Activated CD8-positive, alpha-beta T cell treated with anti-CD3 and anti-CD28 coated beads for 36 hours (primary cell): ENCODE measurements at regions not wholly inside any gene's neighbourhood (a gene's known extent, or its start where the extent isn't known, plus 50 kb on each side); places are given as distances from the start of the nearest gene placed in this dataset.

Experiments used
- ATAC-seq: fragments of 200-7000 bp; cut with Tn5 transposase; one replicate; pipeline ENCODE4 v1.10.0; 2021; ENCODE audit warnings: mild to moderate bottlenecking, moderate library complexity
- CTCF ChIA-PET: fragments of 350-600 bp; sonication (Branson Sonifier 250); formaldehyde crosslinking; loops from one replicate; lab custom pipeline; 2021; ENCODE audit warnings: antibody characterized with exemption; lab: Charles Lee
- POLR2A ChIA-PET: fragments of 350-600 bp; sonication (Branson Sonifier 250); formaldehyde crosslinking; loops from one replicate; lab custom pipeline; 2021; ENCODE audit warnings: antibody characterized with exemption; lab: Charles Lee
- DNase-seq: peaks from one replicate; pipeline ENCODE4 v3.0.0-alpha.2; 2020
- H3K27ac Mint-ChIP-seq: one replicate; pipeline ENCODE4 v1.8.0; 2021; ENCODE audit warnings: mild to moderate bottlenecking, mixed read lengths
- H3K27me3 Mint-ChIP-seq: one replicate; pipeline ENCODE4 v1.8.0; 2021; ENCODE audit warnings: mixed read lengths
- H3K36me3 Mint-ChIP-seq: one replicate; pipeline ENCODE4 v1.8.0; 2021; ENCODE audit warnings: low read depth, mixed read lengths
- H3K4me1 Mint-ChIP-seq: one replicate; pipeline ENCODE4 v1.8.0; 2021; ENCODE audit warnings: low read depth, mixed read lengths
- H3K4me3 Mint-ChIP-seq: one replicate; pipeline ENCODE4 v1.8.0; 2021; ENCODE audit warnings: mild to moderate bottlenecking, moderate library complexity, mixed read lengths
- H3K9me3 Mint-ChIP-seq: one replicate; pipeline ENCODE4 v1.8.0; 2021; ENCODE audit warnings: mixed read lengths
- intact Hi-C: fragments of 100-400 bp; cut with micrococcal nuclease; formaldehyde crosslinking; loops from one replicate; pipeline ENCODE4 v1.10.0; 2022
- TF ChIP-seq, protein P1 (sequence below): fragments of 200-600 bp; IDR thresholded peaks from one replicate; pipeline ENCODE4 v1.8.0; 2022; ENCODE audit warnings: antibody characterized with exemption, mild to moderate bottlenecking

DNA sequence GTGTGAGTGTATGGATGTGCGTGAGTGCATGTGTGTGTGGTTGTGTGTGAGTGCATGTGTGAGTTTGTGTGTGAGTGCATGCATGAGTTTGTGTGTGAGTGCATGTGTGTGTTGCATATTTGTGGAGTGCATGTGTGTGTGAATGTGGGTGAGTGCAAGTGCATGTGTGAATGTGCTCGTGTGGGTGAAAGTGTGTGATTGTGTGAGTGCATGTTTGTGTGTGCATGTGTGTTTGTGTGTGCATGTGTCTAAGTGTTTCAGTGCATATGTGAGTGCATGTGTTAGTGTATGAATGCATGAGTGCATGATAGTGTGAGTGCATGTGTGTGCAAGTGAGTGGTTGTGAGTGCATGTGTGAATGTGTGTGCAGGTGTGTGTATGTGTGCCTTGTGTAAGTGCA, 343.4 kb upstream of the SALL3 start:
- Mint-ChIP-seq H3K9me3 (peaks cover 11% of the 10 kb centered on the region), H3K4me1 (peaks cover 10% of the 10 kb centered on the region), H3K27me3 (no peaks in the 10 kb centered on the region), H3K27ac (no peak overlapping the region), H3K4me3 (no peak overlapping the region), H3K36me3 (no peaks in the 10 kb centered on the region)
- ATAC-seq, result no peak
- TF ChIP-seq, protein P1, sequence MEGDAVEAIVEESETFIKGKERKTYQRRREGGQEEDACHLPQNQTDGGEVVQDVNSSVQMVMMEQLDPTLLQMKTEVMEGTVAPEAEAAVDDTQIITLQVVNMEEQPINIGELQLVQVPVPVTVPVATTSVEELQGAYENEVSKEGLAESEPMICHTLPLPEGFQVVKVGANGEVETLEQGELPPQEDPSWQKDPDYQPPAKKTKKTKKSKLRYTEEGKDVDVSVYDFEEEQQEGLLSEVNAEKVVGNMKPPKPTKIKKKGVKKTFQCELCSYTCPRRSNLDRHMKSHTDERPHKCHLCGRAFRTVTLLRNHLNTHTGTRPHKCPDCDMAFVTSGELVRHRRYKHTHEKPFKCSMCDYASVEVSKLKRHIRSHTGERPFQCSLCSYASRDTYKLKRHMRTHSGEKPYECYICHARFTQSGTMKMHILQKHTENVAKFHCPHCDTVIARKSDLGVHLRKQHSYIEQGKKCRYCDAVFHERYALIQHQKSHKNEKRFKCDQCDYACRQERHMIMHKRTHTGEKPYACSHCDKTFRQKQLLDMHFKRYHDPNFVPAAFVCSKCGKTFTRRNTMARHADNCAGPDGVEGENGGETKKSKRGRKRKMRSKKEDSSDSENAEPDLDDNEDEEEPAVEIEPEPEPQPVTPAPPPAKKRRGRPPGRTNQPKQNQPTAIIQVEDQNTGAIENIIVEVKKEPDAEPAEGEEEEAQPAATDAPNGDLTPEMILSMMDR, result no peak
- ChIA-PET POLR2A (no interaction called here), CTCF (no interaction called here)
- intact Hi-C loops, result no loop called here
- DNase-seq, result no peak

DNA sequence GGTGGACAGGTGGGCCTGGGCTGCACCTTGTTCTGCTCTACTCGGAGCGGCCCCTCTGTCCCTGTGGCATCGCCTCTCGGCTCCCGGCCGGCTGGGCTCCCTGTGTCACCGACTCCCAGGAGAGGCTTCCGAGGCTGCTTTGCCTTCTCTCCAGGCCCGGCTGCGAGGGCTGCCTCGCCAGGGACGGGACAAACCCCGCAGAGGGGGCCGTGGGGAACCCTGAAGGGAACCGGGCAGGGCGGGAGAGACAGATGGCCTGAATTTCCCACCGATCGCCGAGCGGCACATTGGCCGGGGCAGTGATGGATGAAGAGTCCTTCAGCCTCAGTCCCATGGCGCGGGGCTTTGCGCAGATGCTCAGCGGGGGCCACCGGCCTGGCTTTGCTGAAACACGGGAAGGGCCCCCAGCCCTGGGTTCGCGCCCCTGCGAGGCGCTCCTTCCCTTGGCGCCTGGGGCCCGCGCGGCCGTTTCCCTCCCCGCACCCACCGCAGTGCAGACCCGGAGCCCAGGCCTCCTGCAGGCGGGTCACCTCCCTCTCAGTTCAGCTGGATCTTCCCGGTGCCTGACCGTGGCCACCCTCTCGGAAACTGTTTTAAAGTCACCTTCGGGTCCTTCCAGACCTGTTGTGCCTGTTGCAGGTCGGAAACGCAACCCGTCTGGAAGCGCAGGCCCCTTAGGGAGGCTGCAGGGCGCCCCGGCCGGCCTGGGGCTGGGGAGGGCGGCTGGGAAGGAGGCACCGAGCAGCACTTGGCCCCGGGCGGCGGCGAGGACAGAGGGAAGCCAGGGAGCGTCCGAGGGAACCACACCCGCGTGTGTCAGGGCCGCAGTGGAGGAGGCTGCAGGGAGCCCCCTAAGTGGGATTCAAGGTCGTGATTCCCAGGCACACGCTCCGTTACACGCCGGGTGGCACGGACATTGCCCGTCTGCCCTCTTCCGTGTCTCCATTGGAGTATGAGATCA, 341.9 kb upstream of the SALL3 start:
- CTCF ChIA-PET, result no interaction called here
- H3K27ac Mint-ChIP-seq, result no peak overlapping the region
- no peaks in the 10 kb centered on the region for H3K36me3 Mint-ChIP-seq
- H3K27me3 Mint-ChIP-seq, result no peaks in the 10 kb centered on the region
- ATAC-seq (no peak), DNase-seq (no peak)
- POLR2A ChIA-PET, result no interaction called here
- H3K4me3 Mint-ChIP-seq, result no peak overlapping the region
- H3K4me1 Mint-ChIP-seq, result peaks cover 15% of the 10 kb centered on the region
- intact Hi-C loops, result no loop called here
- peaks cover 11% of the 10 kb centered on the region for H3K9me3 Mint-ChIP-seq
- TF ChIP-seq, protein P1, result no peak

DNA sequence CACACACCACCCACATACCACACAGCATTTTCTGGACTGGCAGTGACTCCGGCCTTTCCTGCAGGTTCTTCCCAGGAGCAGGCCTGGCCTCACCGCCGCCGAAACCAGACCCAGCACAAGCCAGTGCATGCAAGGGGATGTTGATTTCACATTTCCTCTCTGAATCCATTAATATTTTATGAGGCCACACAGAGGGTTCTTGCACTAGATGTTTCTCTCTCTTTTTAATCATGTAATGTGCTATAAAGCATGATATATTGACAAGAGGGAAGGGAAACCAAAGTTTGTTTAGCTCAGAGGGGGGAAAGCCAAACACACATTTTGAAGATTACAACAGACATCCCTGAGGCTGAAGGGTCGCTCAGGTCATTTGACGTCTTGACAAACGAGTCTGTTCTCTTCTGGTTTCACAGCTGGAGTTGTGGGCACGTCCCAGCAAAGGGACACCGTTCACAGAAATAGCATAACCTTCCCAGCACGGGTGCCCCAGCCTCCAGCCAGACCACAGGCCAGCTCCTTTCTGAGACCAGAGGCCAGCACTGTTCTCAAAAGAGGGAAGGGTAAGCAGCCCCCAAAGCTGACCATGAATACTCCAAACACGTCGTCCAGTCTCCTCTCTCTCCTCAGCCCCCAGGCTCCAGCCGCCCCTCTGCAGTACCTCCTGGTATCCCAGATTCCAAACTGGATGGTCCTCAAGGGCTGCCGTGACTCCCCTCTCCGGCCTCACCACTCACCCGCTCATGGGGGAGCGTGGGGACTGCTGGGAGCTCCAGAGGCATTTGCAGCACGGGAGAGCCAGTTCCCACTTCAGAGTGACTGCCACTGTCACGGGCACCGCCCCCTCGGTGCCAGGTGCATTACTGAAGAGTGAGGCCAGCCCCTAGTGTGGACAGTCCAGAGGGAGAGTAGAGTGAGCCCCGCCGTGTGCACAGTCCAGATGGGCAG, 340.3 kb upstream of the SALL3 start:
- H3K27ac Mint-ChIP-seq, result no peak overlapping the region
- TF ChIP-seq, protein P1, result no peak
- no peaks in the 10 kb centered on the region for H3K27me3 Mint-ChIP-seq
- H3K4me3 Mint-ChIP-seq, result no peak overlapping the region
- DNase-seq (no peak), ATAC-seq (no peak)
- CTCF ChIA-PET, result no interaction called here
- intact Hi-C loops, result no loop called here
- peaks cover 11% of the 10 kb centered on the region for H3K9me3 Mint-ChIP-seq
- no peaks in the 10 kb centered on the region for H3K36me3 Mint-ChIP-seq
- peaks cover 15% of the 10 kb centered on the region for H3K4me1 Mint-ChIP-seq
- POLR2A ChIA-PET, result no interaction called here

DNA sequence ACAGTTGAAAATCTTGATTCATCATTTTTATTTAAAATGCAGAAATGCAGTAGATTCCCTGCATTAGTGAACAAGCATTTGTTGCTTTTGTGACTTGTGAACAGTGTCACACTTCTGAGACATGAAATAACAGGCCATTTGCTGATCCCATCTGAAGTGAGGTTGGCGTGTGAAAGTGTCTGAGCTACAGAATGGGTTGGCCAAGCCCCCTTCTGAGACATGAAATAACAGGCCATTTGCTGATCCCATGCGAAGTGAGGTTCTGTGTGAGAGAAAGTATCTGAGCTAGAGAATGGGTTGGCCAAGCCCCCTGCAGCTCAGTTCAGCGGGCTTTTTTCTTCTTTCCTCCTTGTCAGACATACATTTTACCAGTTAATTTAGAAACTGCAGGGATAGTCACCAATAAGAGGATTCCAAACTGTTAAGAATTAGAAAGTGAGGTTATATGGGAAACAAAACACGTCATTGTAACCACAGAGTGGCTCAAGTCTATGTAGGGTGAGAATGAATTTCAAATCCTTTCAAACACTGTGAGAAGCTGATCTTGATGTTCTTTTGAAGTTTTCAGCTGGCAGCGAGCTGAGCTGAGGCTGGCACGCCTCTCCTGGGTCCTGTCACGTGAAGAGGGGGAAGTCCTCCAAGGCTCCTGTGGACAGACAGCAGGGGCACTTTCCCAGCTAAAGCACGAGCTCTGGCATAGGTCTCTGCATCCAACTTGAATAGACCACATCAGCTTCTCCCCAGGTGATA, 339.2 kb upstream of the SALL3 start:
- H3K36me3 Mint-ChIP-seq, result no peaks in the 10 kb centered on the region
- H3K4me1 Mint-ChIP-seq, result peaks cover 14% of the 10 kb centered on the region
- CTCF ChIA-PET, result no interaction called here
- H3K4me3 Mint-ChIP-seq, result no peak overlapping the region
- H3K27ac Mint-ChIP-seq, result no peak overlapping the region
- POLR2A ChIA-PET, result no interaction called here
- TF ChIP-seq, protein P1, result no peak
- no peak for DNase-seq
- no peaks in the 10 kb centered on the region for H3K27me3 Mint-ChIP-seq
- no peak for ATAC-seq
- H3K9me3 Mint-ChIP-seq, result peaks cover 11% of the 10 kb centered on the region
- intact Hi-C loops, result no loop called here
